ENCODE measurements at regions not wholly inside any gene's neighbourhood (a gene's known extent, or its start where the extent isn't known, plus 50 kb on each side); places are given as distances from the start of the nearest gene placed in this dataset.

DNA sequence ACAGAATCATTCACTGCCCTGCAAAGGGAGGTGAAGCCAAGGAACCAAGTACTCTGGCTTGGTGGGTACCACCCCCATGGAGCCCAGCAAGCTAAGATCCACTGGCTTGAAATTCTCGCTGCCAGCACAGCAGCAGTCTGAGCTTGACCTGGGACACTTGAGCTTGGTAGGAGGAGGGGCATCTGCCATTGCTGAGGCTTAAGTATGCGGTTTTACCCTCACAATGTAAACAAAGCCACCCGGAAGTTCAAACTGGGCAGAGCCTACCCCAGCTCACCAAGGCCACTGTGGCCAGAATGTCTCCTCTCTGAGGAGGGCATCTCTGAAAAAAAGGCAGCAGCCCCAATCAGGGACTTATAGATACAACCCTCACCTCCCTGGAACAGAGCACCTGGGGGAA lies 1050.0 kb upstream of the GHITM start:
- no peaks in the 10 kb centered on the region for H3K4me1 ChIP-seq (ENCODE audit: insufficient read depth, low read length, severe bottlenecking)
- no peaks in the 10 kb centered on the region for H3K9me3 ChIP-seq (ENCODE audit: low read length)
- no peaks in the 10 kb centered on the region for H4K20me1 ChIP-seq (ENCODE audit: insufficient read depth, low read length)
- TF ChIP-seq EZH2 (IDR thresholded peaks at IDR 0.05; ENCODE audit: borderline replicate concordance, low read length), result no peak
- TF ChIP-seq, protein P1, sequence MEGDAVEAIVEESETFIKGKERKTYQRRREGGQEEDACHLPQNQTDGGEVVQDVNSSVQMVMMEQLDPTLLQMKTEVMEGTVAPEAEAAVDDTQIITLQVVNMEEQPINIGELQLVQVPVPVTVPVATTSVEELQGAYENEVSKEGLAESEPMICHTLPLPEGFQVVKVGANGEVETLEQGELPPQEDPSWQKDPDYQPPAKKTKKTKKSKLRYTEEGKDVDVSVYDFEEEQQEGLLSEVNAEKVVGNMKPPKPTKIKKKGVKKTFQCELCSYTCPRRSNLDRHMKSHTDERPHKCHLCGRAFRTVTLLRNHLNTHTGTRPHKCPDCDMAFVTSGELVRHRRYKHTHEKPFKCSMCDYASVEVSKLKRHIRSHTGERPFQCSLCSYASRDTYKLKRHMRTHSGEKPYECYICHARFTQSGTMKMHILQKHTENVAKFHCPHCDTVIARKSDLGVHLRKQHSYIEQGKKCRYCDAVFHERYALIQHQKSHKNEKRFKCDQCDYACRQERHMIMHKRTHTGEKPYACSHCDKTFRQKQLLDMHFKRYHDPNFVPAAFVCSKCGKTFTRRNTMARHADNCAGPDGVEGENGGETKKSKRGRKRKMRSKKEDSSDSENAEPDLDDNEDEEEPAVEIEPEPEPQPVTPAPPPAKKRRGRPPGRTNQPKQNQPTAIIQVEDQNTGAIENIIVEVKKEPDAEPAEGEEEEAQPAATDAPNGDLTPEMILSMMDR (IDR thresholded peaks at IDR 0.05; ENCODE audit: low read length), result no peak
- H3K27ac ChIP-seq (ENCODE audit: low read depth, low read length, poor library complexity, severe bottlenecking), result no peak overlapping the region
- H3K4me3 ChIP-seq (ENCODE audit: low read depth, low read length, poor library complexity, severe bottlenecking), result no peak overlapping the region
- no peaks in the 10 kb centered on the region for H3F3A ChIP-seq (ENCODE audit: insufficient read depth, low read length)
- no peak overlapping the region for H3K9ac ChIP-seq (ENCODE audit: low read length)
- H3K9me2 ChIP-seq (ENCODE audit: low read depth, low read length), result no peaks in the 10 kb centered on the region; the same call in 1 of the 2 replicates
- H2AFZ ChIP-seq (ENCODE audit: low read length), result no peak overlapping the region
- no peak overlapping the region for H3K4me2 ChIP-seq (ENCODE audit: low read length)
- H3K36me3 ChIP-seq (ENCODE audit: insufficient read depth, low read length), result no peaks in the 10 kb centered on the region
- no peaks in the 10 kb centered on the region for H3K27me3 ChIP-seq (ENCODE audit: insufficient read depth, low read length)
- H3K79me2 ChIP-seq (ENCODE audit: insufficient read depth, low read length), result no peaks in the 10 kb centered on the region

DNA sequence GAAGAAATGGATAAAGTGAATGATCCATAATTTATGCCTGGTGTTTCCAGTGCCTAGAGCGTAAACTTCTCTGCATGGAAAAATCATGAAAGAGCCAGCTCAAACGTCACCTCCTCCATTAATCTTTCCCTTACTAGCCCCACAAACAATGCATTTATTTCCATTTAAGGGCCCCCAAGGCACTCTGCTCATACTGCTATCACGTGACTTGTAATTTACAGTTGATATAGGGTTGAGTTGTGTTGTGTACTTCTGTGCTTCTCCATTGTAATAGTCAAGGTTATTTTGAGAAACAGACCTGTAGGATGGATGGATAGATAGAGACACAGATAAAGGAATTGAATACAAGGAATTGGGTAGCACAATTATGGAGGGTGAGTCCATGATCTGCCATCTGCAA lies 1034.7 kb upstream of the GHITM start:
- TF ChIP-seq EZH2 (IDR thresholded peaks at IDR 0.05; ENCODE audit: borderline replicate concordance, low read length), result no peak
- TF ChIP-seq, protein P1 (IDR thresholded peaks at IDR 0.05; ENCODE audit: low read length), result no peak
- Histone ChIP-seq H3K4me1 (ENCODE audit: insufficient read depth, low read length, severe bottlenecking) (no peaks in the 10 kb centered on the region), H3K4me2 (ENCODE audit: low read length) (no peak overlapping the region), H3K4me3 (ENCODE audit: low read depth, low read length, poor library complexity, severe bottlenecking) (no peak overlapping the region), H3K9me2 (ENCODE audit: low read depth, low read length) (no peaks in the 10 kb centered on the region), H4K20me1 (ENCODE audit: insufficient read depth, low read length) (no peaks in the 10 kb centered on the region), H3K79me2 (ENCODE audit: insufficient read depth, low read length) (no peaks in the 10 kb centered on the region), H2AFZ (ENCODE audit: low read length) (no peak overlapping the region), H3K27me3 (ENCODE audit: insufficient read depth, low read length) (no peaks in the 10 kb centered on the region), H3K36me3 (ENCODE audit: insufficient read depth, low read length) (no peaks in the 10 kb centered on the region), H3F3A (ENCODE audit: insufficient read depth, low read length) (no peaks in the 10 kb centered on the region), H3K9me3 (ENCODE audit: low read length) (no peaks in the 10 kb centered on the region), H3K27ac (ENCODE audit: low read depth, low read length, poor library complexity, severe bottlenecking) (no peak overlapping the region), H3K9ac (ENCODE audit: low read length) (no peak overlapping the region)

GRCh38 chr10:83108565-83109333 lies 1030.6 kb upstream of the GHITM start:
- TF ChIP-seq EZH2 (IDR thresholded peaks at IDR 0.05; ENCODE audit: borderline replicate concordance, low read length), result no peak
- TF ChIP-seq, protein P1 (IDR thresholded peaks at IDR 0.05; ENCODE audit: low read length), result no peak
- H3K4me3 ChIP-seq (ENCODE audit: low read depth, low read length, poor library complexity, severe bottlenecking), result no peak overlapping the region
- no peaks in the 10 kb centered on the region for H3K36me3 ChIP-seq (ENCODE audit: insufficient read depth, low read length)
- no peak overlapping the region for H3K27ac ChIP-seq (ENCODE audit: low read depth, low read length, poor library complexity, severe bottlenecking)
- H3K9me3 ChIP-seq (ENCODE audit: low read length), result no peaks in the 10 kb centered on the region
- H3K4me1 ChIP-seq (ENCODE audit: insufficient read depth, low read length, severe bottlenecking), result no peaks in the 10 kb centered on the region
- no peaks in the 10 kb centered on the region for H3F3A ChIP-seq (ENCODE audit: insufficient read depth, low read length)
- H3K4me2 ChIP-seq (ENCODE audit: low read length), result no peak overlapping the region
- no peaks in the 10 kb centered on the region for H4K20me1 ChIP-seq (ENCODE audit: insufficient read depth, low read length)
- no peaks in the 10 kb centered on the region for H3K79me2 ChIP-seq (ENCODE audit: insufficient read depth, low read length)
- H3K9me2 ChIP-seq (ENCODE audit: low read depth, low read length), result no peaks in the 10 kb centered on the region
- no peak overlapping the region for H2AFZ ChIP-seq (ENCODE audit: low read length)
- no peaks in the 10 kb centered on the region for H3K27me3 ChIP-seq (ENCODE audit: insufficient read depth, low read length)
- no peak overlapping the region for H3K9ac ChIP-seq (ENCODE audit: low read length)

Measured in OCI-LY1 (cell line).